ENCODE measurements at regions not wholly inside any gene's neighbourhood (a gene's known extent, or its start where the extent isn't known, plus 50 kb on each side); places are given as distances from the start of the nearest gene placed in this dataset.

DNA sequence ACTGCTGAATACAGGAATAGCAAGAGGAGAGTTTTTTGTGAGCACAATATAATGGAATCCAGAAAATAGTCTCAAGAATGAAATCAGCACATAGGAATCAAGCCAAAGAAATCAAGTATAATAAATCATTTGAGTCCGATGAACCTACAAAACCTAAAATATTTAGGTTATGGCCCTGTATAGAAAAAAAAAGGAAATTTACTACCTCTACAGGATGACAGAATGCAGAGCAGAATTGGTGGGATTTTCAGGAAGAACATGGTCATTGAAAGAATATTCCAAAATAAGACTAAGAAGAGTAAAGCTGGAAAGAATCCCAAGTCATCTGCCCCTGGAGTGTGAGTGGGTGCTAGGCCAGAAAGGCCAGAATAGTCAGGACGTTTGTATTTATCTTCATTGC, 1041.2 kb upstream of the CDH2 start (continued):
- TF ChIP-seq OSR2 (tag by site-specific recombination; IDR thresholded peaks at IDR 0.05) (no peak), ZNF274 (IDR thresholded peaks at IDR 0.05; ENCODE audit: low read length) (no peak), ZNF274 (tag by site-specific recombination; IDR thresholded peaks at IDR 0.05; ENCODE audit: borderline replicate concordance) (no peak)

DNA sequence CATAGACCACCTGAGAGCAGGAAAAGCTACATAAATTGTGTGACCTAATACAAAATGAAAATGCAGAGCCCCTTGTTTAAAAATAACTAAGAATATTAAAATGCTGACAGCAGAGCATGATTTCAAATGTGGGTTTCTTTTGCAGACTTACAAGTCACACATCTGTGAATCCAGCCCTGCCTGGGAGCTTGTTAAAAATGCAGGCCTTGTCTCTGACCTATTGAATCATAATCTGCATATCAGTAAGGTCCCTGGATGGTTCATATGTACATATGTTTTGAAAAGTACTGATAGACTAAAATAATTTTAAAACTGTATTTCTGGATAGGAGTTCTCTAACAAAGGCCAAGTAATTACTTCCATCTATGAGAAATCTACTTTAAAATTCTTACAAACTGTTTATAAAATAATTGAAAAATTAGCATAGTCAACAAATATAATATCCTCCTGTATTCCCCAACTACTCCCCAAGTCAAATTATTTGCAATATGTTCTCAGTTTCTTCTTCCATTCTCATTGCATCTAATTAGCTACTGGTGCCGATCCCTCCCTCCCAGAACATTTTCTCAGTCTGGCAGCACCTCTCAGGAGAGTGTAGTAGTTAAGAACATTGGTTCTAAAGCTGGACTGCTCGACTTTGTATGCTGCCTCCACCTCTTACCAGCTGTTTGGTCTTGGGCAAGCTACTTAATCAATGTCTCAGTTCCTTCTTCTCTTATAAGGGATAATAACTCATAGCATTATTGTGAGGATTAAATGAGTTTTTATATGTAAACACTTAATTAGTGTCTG, 1040.4 kb upstream of the CDH2 start:
- Histone ChIP-seq H3K36me3 (ENCODE audit: control insufficient read depth in 2 of 2, insufficient read depth in 1 of 2, low read length in 2 of 2) (no peaks in the 10 kb centered on the region), H3K27ac (ENCODE audit: extremely low read depth, low read depth, low read length) (no peak overlapping the region), H3K9me3 (ENCODE audit: control insufficient read depth, insufficient read depth, low read depth, low read length) (no peaks in the 10 kb centered on the region), H3K4me1 (ENCODE audit: control insufficient read depth, insufficient read depth, low read length) (no peaks in the 10 kb centered on the region), H3K4me3 (ENCODE audit: low read depth, low read length) (no peak overlapping the region)
- CTCF ChIA-PET, result interaction anchor here (0.6 to 0.7 kb wide), 3 partner anchors 46 to 1159 kb away, joined by 3 to 5 read pairs (median 3); no protein-coding TSS in a partner anchor
- POLR2A ChIA-PET, result no interaction called here
- TF ChIP-seq, protein P1, sequence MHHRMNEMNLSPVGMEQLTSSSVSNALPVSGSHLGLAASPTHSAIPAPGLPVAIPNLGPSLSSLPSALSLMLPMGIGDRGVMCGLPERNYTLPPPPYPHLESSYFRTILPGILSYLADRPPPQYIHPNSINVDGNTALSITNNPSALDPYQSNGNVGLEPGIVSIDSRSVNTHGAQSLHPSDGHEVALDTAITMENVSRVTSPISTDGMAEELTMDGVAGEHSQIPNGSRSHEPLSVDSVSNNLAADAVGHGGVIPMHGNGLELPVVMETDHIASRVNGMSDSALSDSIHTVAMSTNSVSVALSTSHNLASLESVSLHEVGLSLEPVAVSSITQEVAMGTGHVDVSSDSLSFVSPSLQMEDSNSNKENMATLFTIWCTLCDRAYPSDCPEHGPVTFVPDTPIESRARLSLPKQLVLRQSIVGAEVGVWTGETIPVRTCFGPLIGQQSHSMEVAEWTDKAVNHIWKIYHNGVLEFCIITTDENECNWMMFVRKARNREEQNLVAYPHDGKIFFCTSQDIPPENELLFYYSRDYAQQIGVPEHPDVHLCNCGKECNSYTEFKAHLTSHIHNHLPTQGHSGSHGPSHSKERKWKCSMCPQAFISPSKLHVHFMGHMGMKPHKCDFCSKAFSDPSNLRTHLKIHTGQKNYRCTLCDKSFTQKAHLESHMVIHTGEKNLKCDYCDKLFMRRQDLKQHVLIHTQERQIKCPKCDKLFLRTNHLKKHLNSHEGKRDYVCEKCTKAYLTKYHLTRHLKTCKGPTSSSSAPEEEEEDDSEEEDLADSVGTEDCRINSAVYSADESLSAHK (tag by site-specific recombination; IDR thresholded peaks at IDR 0.05), result no peak
- TF ChIP-seq REPIN1 (tag by site-specific recombination; IDR thresholded peaks at IDR 0.05; ENCODE audit: low read depth), result no peak
- no peak for TF ChIP-seq SETDB1 (IDR thresholded peaks at IDR 0.05; ENCODE audit: insufficient read length, low read length)
- TF ChIP-seq, protein P2, sequence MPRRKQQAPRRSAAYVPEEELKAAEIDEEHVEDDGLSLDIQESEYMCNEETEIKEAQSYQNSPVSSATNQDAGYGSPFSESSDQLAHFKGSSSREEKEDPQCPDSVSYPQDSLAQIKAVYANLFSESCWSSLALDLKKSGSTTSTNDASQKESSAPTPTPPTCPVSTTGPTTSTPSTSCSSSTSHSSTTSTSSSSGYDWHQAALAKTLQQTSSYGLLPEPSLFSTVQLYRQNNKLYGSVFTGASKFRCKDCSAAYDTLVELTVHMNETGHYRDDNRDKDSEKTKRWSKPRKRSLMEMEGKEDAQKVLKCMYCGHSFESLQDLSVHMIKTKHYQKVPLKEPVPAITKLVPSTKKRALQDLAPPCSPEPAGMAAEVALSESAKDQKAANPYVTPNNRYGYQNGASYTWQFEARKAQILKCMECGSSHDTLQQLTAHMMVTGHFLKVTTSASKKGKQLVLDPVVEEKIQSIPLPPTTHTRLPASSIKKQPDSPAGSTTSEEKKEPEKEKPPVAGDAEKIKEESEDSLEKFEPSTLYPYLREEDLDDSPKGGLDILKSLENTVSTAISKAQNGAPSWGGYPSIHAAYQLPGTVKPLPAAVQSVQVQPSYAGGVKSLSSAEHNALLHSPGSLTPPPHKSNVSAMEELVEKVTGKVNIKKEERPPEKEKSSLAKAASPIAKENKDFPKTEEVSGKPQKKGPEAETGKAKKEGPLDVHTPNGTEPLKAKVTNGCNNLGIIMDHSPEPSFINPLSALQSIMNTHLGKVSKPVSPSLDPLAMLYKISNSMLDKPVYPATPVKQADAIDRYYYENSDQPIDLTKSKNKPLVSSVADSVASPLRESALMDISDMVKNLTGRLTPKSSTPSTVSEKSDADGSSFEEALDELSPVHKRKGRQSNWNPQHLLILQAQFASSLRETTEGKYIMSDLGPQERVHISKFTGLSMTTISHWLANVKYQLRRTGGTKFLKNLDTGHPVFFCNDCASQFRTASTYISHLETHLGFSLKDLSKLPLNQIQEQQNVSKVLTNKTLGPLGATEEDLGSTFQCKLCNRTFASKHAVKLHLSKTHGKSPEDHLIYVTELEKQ (tag by site-specific recombination; IDR thresholded peaks at IDR 0.05; ENCODE audit: borderline replicate concordance), result no peak
- TF ChIP-seq, protein P3, sequence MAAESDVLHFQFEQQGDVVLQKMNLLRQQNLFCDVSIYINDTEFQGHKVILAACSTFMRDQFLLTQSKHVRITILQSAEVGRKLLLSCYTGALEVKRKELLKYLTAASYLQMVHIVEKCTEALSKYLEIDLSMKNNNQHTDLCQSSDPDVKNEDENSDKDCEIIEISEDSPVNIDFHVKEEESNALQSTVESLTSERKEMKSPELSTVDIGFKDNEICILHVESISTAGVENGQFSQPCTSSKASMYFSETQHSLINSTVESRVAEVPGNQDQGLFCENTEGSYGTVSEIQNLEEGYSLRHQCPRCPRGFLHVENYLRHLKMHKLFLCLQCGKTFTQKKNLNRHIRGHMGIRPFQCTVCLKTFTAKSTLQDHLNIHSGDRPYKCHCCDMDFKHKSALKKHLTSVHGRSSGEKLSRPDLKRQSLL (tag by site-specific recombination; IDR thresholded peaks at IDR 0.05), result no peak

DNA sequence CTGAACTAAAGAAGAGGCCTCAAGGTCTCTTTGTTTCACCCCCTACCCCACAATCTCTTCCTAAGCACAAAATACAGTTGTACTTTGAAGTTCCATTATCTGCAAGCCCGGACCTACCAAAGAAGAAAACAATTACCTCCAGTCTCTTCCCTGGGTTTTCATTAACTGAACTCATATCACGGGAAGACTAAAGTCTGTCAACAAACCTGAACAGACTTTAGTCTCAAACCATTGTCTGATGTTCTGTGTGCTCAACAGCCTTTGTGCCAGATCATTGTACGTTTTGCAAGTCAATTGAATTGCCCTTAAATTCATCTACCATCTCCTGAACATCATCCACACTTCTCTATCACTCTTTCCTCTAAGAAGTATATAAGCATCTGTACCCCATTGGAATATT, 1021.9 kb upstream of the CDH2 start:
- ChIA-PET POLR2A (no interaction called here), CTCF (no interaction called here)
- Histone ChIP-seq H3K9me3 (ENCODE audit: control insufficient read depth, insufficient read depth, low read depth, low read length) (no peaks in the 10 kb centered on the region), H3K27ac (ENCODE audit: extremely low read depth, low read depth, low read length) (no peak overlapping the region), H3K36me3 (ENCODE audit: control insufficient read depth in 2 of 2, insufficient read depth in 1 of 2, low read length in 2 of 2) (no peaks in the 10 kb centered on the region), H3K4me3 (ENCODE audit: low read depth, low read length) (no peak overlapping the region), H3K4me1 (ENCODE audit: control insufficient read depth, insufficient read depth, low read length) (no peaks in the 10 kb centered on the region)
- TF ChIP-seq ZNF629 (tag by site-specific recombination; IDR thresholded peaks at IDR 0.05) (no peak), SETDB1 (IDR thresholded peaks at IDR 0.05; ENCODE audit: insufficient read length, low read length) (no peak), ZNF791 (tag by site-specific recombination; IDR thresholded peaks at IDR 0.05) (no peak), ZNF670 (tag by site-specific recombination; IDR thresholded peaks at IDR 0.05; ENCODE audit: low read depth) (no peak), ZNF785 (tag by site-specific recombination; IDR thresholded peaks at IDR 0.05) (no peak), ZNF138 (tag by site-specific recombination; IDR thresholded peaks at IDR 0.05; ENCODE audit: borderline replicate concordance) (no peak), TCF7L2 (IDR thresholded peaks at IDR 0.05; ENCODE audit: borderline replicate concordance, low read depth, low read length) (no peak), ZNF112 (tag by site-specific recombination; IDR thresholded peaks at IDR 0.05) (no peak), ZBTB21 (tag by site-specific recombination; IDR thresholded peaks at IDR 0.05) (no peak), TRIM28 (IDR thresholded peaks at IDR 0.05; ENCODE audit: borderline replicate concordance, low read length) (no peak), ZBTB8A (tag by site-specific recombination; IDR thresholded peaks at IDR 0.05) (no peak), ZNF174 (tag by site-specific recombination; IDR thresholded peaks at IDR 0.05) (no peak), ZNF433 (tag by site-specific recombination; IDR thresholded peaks at IDR 0.05; ENCODE audit: low read depth) (no peak), ZBTB7A (tag by site-specific recombination; IDR thresholded peaks at IDR 0.05; ENCODE audit: low read depth) (no peak), ZNF514 (tag by site-specific recombination; IDR thresholded peaks at IDR 0.05) (no peak), ZNF37A (tag by site-specific recombination; IDR thresholded peaks at IDR 0.05) (no peak), ZNF596 (tag by site-specific recombination; IDR thresholded peaks at IDR 0.05) (no peak)
- TF ChIP-seq, protein P1 (tag by site-specific recombination; IDR thresholded peaks at IDR 0.05), result no peak
